HG03558 (cell line): ENCODE measurements at regions not wholly inside any gene's neighbourhood (a gene's known extent, or its start where the extent isn't known, plus 50 kb on each side); places are given as distances from the start of the nearest gene placed in this dataset.

ENCODE experiments used
- ATAC-seq: cut with Tn5 transposase; IDR thresholded peaks from one replicate; pipeline ENCODE4 v1.9.1; 2021; ENCODE audit warnings: moderate number of reproducible peaks; ENCODE audit not compliant: unreplicated experiment; ENCODE audit errors: extremely low read depth

DNA sequence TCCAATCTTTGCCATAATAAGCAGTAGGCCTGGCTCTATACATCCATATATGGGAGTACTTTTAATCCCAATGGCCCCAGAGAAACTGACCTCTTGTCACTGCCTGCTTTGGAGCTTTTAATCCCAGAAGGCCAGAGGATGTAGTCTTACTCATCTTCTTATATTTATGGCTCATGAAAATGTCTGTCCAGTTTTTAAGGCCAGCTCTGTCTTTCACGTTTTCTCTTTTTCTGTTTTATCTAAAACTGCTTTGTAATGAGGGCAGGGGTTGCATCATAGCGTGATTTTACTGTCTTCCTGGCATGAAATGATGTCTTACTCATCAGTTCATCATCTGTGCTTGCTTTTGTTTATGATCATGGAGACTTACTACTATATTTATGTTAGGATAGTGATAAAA, 1094.9 kb downstream of the MAT2B start:
- no peak for ATAC-seq

- ATAC-seq = no peak
These were observed 1095.6 kb downstream of the MAT2B start for GRCh38 chr5:164600929-164601535.

DNA sequence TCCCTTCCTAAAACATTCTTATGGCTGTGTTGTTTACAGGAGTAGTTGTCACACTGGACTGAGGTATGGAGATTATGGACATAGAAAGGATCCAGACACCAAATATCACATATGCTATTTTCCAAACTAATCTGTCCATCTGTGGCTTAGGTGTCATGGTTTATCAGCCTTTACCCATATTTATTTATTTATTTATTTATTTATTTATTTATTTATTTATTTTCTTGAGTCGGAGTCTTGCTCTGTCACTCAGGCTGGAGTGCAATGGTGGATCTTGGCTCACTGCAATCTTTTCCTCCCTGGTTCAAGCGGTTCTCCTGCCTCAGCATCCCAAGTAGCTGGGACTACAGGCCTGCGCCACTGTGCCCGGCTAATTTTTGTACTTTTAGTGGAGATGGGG, 1103.1 kb downstream of the MAT2B start:
- no peak for ATAC-seq

- ATAC-seq = no peak
These were observed 1105.0 kb downstream of the MAT2B start for GRCh38 chr5:164610374-164610773.

DNA sequence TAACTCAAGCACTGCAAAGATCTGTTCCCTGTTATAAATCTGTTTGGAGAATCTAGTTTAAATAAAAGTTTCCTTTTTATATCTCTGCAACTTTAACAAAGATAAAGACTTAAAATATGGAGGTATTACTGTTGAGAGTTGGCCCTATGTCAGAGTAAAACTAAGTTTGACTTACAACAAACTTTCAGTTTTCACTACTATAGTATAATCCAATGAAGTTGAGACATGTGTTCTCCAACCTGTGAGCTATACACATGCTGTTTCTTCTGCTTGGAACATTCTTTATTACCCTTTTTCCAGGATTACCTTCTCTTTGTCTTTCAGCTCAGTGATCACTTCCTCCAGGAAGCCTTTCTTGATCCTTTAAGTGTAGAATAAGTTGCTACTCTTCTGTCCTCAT, 1109.3 kb downstream of the MAT2B start:
- no peak for ATAC-seq

- ATAC-seq = no peak
These were observed 1111.9 kb downstream of the MAT2B start for GRCh38 chr5:164617290-164617689.

- ATAC-seq = no peak
These were observed 1121.6 kb downstream of the MAT2B start for GRCh38 chr5:164627021-164627420.

GRCh38 chr5:164636456-164636855, 1131.0 kb downstream of the MAT2B start:
- ATAC-seq = no peak

- ATAC-seq = no peak
These were observed 1132.6 kb downstream of the MAT2B start for GRCh38 chr5:164637931-164638521.

DNA sequence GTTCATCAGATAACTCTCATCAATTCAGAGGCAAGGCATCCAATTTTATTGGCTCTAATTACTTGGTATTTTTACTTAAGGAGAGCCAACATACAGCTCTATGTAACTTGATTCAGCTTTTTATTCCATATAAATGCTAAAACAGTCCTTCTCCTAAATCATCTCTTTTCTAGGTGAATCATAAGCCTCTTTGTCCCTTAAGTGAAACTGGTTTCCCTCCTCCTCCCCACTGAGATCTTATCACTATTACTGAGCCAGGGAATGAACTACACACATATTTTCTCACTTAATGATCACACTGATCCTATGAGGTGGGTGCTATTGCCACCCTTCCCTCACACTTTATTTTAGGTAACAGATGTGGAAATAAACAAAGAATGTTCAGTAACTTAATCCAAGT, 1143.8 kb downstream of the MAT2B start:
- no peak for ATAC-seq

DNA sequence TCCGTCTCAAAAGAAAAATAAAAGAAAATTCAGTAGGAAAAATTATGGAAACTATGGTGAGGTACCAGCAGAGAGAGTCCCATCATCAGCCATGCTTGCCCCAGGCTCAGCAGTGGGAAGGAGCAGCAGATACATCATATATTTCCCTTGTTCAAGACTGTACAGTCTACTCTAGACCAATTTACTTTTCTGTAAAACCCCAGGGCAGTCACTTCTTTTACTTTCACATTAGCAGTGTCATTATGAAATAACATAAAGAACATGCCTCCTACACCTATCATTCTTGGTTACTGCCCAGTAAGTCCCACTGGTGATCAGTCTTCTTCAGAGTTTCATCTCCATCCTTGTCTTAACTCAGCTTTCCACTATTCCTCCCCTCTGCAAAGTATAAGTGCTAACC, 1145.0 kb downstream of the MAT2B start:
- ATAC-seq = no peak

DNA sequence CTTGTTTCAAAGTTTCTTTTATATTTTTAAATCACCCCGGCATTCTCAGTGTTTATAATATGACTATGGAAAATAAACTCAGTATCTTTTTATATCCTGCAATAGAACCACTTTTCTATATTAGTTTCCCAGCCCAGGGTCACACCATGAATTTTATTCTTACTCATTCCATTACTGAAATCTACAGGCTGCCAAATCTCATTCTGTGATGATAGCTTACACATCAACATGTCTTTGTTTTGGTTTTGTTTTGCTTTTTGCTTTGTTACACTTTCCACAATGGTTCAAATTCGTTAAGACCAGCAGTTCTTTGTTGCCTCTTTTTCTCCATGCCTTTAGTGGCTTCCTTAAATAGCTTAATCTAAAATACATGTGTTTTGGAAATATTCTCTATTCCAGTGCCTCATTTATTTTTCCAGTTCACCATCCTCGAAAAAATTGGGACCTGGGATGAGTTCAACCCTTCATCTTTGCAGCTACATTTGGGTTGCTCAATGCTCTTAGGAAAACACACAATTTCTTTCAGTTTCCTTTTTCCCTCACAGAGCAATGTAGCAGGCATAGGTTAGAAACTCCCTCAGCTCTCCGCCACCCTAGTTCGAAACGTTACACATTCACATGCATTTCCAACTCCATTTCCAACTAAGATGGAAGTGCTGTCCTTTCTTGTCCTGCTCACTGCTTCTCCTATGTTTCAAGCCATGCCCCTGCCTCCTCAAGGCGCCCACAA, 1146.3 kb downstream of the MAT2B start:
- peak; percentile 44 for ATAC-seq

DNA sequence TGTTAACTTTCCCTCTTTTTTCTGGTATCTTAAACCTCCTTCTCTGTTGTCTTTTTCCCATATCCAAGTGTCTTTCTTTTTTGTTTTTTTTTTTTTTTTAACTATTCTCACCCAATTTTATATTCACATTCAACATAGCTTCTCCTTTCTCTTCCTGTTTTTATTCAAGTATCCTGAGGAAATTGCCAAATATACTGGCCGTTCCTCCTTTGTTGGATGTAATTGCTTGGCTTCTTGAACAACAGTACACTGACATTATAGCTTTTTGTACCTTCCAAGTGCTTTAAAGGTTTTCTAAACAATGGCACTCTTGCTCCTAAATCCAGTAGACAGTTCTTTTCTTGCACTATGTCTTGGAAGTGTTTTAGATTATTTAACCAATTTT, 1146.8 kb downstream of the MAT2B start:
- no peak for ATAC-seq

GRCh38 chr5:164663198-164663989, 1158.0 kb downstream of the MAT2B start:
- ATAC-seq = no peak

- ATAC-seq = no peak
These were observed 1166.2 kb downstream of the MAT2B start for GRCh38 chr5:164671640-164672039.

- no peak for ATAC-seq
These were observed 1166.8 kb downstream of the MAT2B start for GRCh38 chr5:164672205-164672604.

- ATAC-seq = no peak
These were observed 1167.7 kb downstream of the MAT2B start for GRCh38 chr5:164672931-164673694.

GRCh38 chr5:164679461-164679860, 1174.0 kb downstream of the MAT2B start:
- ATAC-seq = no peak

DNA sequence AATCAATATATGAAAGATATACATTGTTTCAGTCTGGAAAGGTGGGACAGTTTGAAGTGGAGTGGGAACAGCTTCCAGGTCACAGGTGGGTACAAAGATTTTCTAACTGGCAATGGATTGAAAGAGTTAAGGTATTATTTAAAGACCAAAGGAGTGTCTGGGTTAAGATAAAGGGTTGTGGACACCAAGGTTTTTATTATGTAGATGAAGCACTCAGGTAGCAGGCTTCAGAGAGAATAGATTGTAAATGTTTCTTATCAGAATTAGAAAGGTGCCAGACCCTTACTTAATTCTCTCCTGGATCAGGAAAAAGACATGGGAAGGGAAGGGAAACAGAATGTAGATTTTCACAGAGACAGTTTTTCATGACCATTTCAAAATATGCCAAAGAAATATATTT, 1174.8 kb downstream of the MAT2B start:
- ATAC-seq = no peak

DNA sequence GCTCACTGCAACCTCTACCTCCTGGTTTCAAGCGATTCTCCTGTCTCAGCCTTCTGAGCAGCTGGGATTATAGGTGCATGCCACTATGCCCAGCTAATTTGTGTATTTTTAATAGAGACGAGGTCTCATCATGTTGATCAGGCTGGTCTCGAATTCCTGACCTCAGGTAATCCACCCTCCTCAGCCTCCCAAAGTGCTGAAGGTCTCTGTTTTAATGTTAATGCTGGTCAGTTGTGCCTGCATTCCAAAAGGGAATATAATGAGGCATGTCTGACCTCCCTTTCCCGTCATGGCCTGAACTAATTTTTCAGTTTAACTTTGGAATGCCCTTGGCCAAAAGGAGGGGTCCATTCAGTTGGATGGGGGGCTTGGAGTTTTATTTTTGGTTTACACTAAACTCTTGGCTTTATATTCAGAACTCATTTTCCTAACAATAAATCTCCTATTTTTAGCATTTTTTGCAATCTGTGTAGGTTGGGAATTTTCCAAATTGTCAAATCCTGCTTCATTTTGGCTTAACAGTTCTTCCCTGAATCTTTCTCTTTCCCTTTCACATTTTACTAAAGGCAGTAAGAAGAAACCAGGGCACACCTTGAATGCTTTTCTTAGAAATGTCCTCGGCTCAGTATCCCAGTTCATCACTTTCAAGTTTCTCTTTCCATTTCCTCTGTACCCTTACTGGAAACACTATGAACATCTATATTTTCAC, 1175.5 kb downstream of the MAT2B start:
- no peak for ATAC-seq
